ENCODE measurements at regions not wholly inside any gene's neighbourhood (a gene's known extent, or its start where the extent isn't known, plus 50 kb on each side); places are given as distances from the start of the nearest gene placed in this dataset.
"Not testable (repeated sequence)": the region's sequence is repeated elsewhere in the genome, so short reads cannot be mapped to it uniquely, and the experiment has no call there.

GRCh38 chr10:35272401-35272800 is 63.9 kb upstream of the CCNY start:
- in situ Hi-C loops (cut with HindIII; ENCODE audit: low pct_unique_long_range_greater_than_20kb, low sequenced_read_pairs); H3K9me3 ChIP-seq (ENCODE audit: control insufficient read depth, insufficient read depth, low read depth, low read length); BruUV-seq (replicated peaks); DNase-seq (ENCODE audit: low read depth, low spot score); intact Hi-C loops (cut with micrococcal nuclease; ENCODE audit: unreplicated experiment); H3K27me3 ChIP-seq (ENCODE audit: control insufficient read depth, insufficient read depth, low read length); H3K4me3 ChIP-seq (ENCODE audit: low read depth in 2 of 2, low read length in 2 of 2); H3K4me1 ChIP-seq (ENCODE audit: control insufficient read depth, insufficient read depth, low read length); H3K36me3 ChIP-seq (ENCODE audit: control insufficient read depth, insufficient read depth, low read length); H3K27ac ChIP-seq (ENCODE audit: low read length); ATAC-seq: not testable (repeated sequence)
- POLR2A ChIA-PET, result interaction anchor here (0.5 kb wide), 1 partner anchor 18 kb away, joined by 10 read pairs; no protein-coding TSS in a partner anchor
- CTCF ChIA-PET, result interaction anchor here (0.6 kb wide), 1 partner anchor 30 kb away, joined by 7 read pairs; no protein-coding TSS in a partner anchor

- DNase-seq (ENCODE audit: low read depth, low spot score); H3K27me3 ChIP-seq (ENCODE audit: control insufficient read depth, insufficient read depth, low read length); H3K36me3 ChIP-seq (ENCODE audit: control insufficient read depth, insufficient read depth, low read length); in situ Hi-C loops (cut with HindIII; ENCODE audit: low pct_unique_long_range_greater_than_20kb, low sequenced_read_pairs); POLR2A ChIA-PET; H3K4me3 ChIP-seq (ENCODE audit: low read depth in 2 of 2, low read length in 2 of 2); H3K27ac ChIP-seq (ENCODE audit: low read length); ATAC-seq; BruUV-seq (replicated peaks); CTCF ChIA-PET; intact Hi-C loops (cut with micrococcal nuclease; ENCODE audit: unreplicated experiment); H3K9me3 ChIP-seq (ENCODE audit: control insufficient read depth, insufficient read depth, low read depth, low read length); H3K4me1 ChIP-seq (ENCODE audit: control insufficient read depth, insufficient read depth, low read length): not testable (repeated sequence)
These were observed 62.3 kb upstream of the CCNY start for GRCh38 chr10:35273994-35274393.

GRCh38 chr10:35274498-35275060 is 61.7 kb upstream of the CCNY start:
- Histone ChIP-seq H3K9me3 (ENCODE audit: control insufficient read depth, insufficient read depth, low read depth, low read length) (no peaks in the 10 kb centered on the region), H3K4me1 (ENCODE audit: control insufficient read depth, insufficient read depth, low read length) (no peaks in the 10 kb centered on the region), H3K27ac (ENCODE audit: low read length) (no peak overlapping the region), H3K36me3 (ENCODE audit: control insufficient read depth, insufficient read depth, low read length) (no peaks in the 10 kb centered on the region), H3K27me3 (ENCODE audit: control insufficient read depth, insufficient read depth, low read length) (no peaks in the 10 kb centered on the region), H3K4me3 (ENCODE audit: low read depth in 2 of 2, low read length in 2 of 2) (no peak overlapping the region)
- TF ChIP-seq REST (IDR thresholded peaks at IDR 0.05; ENCODE audit: insufficient read depth in 1 of 2, low read depth in 2 of 2, low read length in 1 of 2) (no peak), CTCF (IDR thresholded peaks at IDR 0.05) (no peak), TCF7L2 (IDR thresholded peaks at IDR 0.05; ENCODE audit: low read depth, low read length) (no peak), POLR2AphosphoS5 (IDR thresholded peaks at IDR 0.05; ENCODE audit: low read depth, low read length) (no peak), SIN3A (IDR thresholded peaks at IDR 0.05; ENCODE audit: borderline replicate concordance, insufficient read depth, low read depth, low read length) (no peak)
- ChIA-PET POLR2A (interaction anchor here (0.7 kb wide), 1 partner anchor 43 kb away, joined by 4 read pairs; no protein-coding TSS in a partner anchor), CTCF (no interaction called here)
- BruUV-seq (replicated peaks), result no TSS peak
- intact Hi-C loops (cut with micrococcal nuclease; ENCODE audit: unreplicated experiment) (no loop called here), in situ Hi-C loops (cut with HindIII; ENCODE audit: low pct_unique_long_range_greater_than_20kb, low sequenced_read_pairs) (no loop called here)
- ATAC-seq, result no peak
- DNase-seq (ENCODE audit: low read depth, low spot score), result no peak
